Stomach (tissue), 4 donors: ENCODE measurements at regions not wholly inside any gene's neighbourhood (a gene's known extent, or its start where the extent isn't known, plus 50 kb on each side); places are given as distances from the start of the nearest gene placed in this dataset.

Experiments used
- CTCF ChIP-seq, 7 experiments: fragments of 450-650 bp in 4 of 7; fragments of 200-600 bp in 3 of 7; sonication (generic) in 3 of 7; IDR thresholded peaks; one replicate each; pipeline ENCODE4 v1.5.1; 2016 to 2019; ENCODE audit warnings: antibody characterized with exemption in 7 of 7, control low read depth in 2 of 7, mild to moderate bottlenecking in 1 of 7
- EP300 ChIP-seq: sonication (generic); formaldehyde crosslinking; IDR thresholded peaks from one replicate; pipeline ENCODE4 v1.6.1; 2017; ENCODE audit warnings: antibody characterized with exemption
- POLR2A ChIP-seq, 4 donors: fragments of 450-650 bp; IDR thresholded peaks; one replicate each; pipeline ENCODE4 v1.6.1; 2016; ENCODE audit warnings: antibody characterized with exemption in 4 of 4, control low read depth in 2 of 4, mild to moderate bottlenecking in 1 of 4, moderate library complexity in 1 of 4

- TF ChIP-seq CTCF (IDR thresholded peaks at IDR 0.05) (no peak), POLR2A (IDR thresholded peaks at IDR 0.05) (no peak), EP300 (no peak)
Observed at GRCh38 chr19:28882818-28883217, 330.1 kb downstream of the UQCRFS1 start.
